ENCODE measurements at regions not wholly inside any gene's neighbourhood (a gene's known extent, or its start where the extent isn't known, plus 50 kb on each side); places are given as distances from the start of the nearest gene placed in this dataset.
A peak's percentile ranks its signal among the peaks of the same experiment; 100 is the strongest.

DNA sequence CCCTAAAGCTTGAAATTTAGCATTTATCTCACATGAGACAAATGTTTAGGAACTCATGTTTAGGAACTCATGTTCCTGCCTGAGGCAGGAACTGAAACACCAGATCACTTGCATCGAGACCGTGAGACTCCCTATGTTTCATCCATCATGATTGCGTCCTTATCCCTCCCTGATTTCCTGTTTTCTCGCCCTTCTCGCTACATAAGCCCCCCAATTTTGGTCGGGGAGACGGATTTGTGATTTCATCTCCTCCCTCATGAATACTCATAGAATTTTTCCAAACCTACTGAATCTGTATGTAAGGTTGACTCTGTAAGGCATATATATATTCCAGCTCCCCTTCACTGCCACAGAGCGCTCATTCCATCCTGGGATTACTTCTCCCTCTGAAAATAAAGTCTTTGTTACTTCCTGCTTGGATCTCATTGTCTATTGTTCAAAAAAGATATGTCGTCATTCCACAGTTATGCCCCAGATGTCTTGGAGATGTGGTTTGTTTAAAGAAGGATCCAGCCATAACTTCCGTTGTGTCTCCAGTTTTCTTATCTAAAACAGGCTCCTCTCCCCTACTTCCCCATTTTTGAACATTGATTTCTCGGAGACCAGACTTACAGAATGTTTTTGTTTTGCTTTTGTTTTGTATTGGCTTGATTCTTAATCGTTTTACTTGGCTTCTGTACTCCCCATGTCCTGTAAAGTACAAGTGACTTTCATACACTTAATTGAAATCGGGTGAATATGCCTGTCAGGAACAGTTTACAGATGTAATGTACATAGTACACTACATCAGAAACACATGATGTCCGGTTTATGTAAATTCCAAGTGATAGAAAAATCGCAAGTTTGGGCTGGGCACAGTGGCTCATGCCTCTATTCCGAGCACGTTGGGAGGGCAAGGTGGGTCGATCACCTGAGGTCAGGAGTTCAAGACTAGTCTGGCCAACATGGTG is 118.7 kb downstream of the HFE start:
- Histone ChIP-seq H2AFZ (ENCODE audit: insufficient read depth, low read length, poor library complexity) (no peak overlapping the region), H2BK5ac (ENCODE audit: low read depth, low read length, poor library complexity) (peak overlapping the region; percentile 89), H4K8ac (ENCODE audit: low read depth, low read length) (peak overlapping the region; percentile 76), H3K23ac (ENCODE audit: low read length) (no peak overlapping the region), H3K14ac (ENCODE audit: low read length) (peak overlapping the region; percentile 88), H3K4me1 (ENCODE audit: control insufficient read depth in 1 of 2, insufficient read depth in 2 of 2, low read length in 2 of 2) (peaks cover 3 to 4% of the 10 kb centered on the region in 2 experiments), H3K79me1 (ENCODE audit: low read length) (peaks cover 18% of the 10 kb centered on the region), H3K79me2 (ENCODE audit: control insufficient read depth, insufficient read depth, low read length, poor library complexity) (peaks cover 3% of the 10 kb centered on the region), H3K4ac (ENCODE audit: low read depth, low read length) (peak overlapping the region; percentile 57), H2AK5ac (ENCODE audit: low read length) (peak overlapping the region; percentile 68), H3K9ac (ENCODE audit: low read length) (peak overlapping the region; percentile 90), H3K9me3 (ENCODE audit: insufficient read depth, low read depth, low read length) (no peaks in the 10 kb centered on the region), H3K27ac (ENCODE audit: low read depth, low read length) (peak overlapping the region; percentile 99), H4K91ac (ENCODE audit: low read depth, low read length) (peak overlapping the region; percentile 93), H4K12ac (ENCODE audit: low read depth, low read length) (no peak overlapping the region), H2BK12ac (ENCODE audit: low read length) (peak overlapping the region; percentile 82), H2BK120ac (ENCODE audit: insufficient read depth, low read length, poor library complexity) (peak overlapping the region; percentile 86), H3K18ac (ENCODE audit: low read length) (peak overlapping the region; percentile 91), H3K36me3 (ENCODE audit: control insufficient read depth in 1 of 2, insufficient read depth in 2 of 2, low read length in 2 of 2) (no peaks in the 10 kb centered on the region), H3K27me3 (ENCODE audit: insufficient read depth, low read length) (no peaks in the 10 kb centered on the region), H3K4me2 (ENCODE audit: low read length) (peak overlapping the region; percentile 80), H3K4me3 (ENCODE audit: low read depth, low read length) (peak overlapping the region; percentile 68)
- no CpG with 5 or more reads among the region's 18 CpGs for WGBS (ENCODE audit: extremely low coverage, insufficient coverage, insufficient read length)
- DNase-seq: peak in 1 of 2 donors; percentile 47

GRCh38 chr6:26206868-26207801 is 119.9 kb downstream of the HFE start:
- Histone ChIP-seq H3K27ac (ENCODE audit: low read depth, low read length) (no peak overlapping the region), H3K9me3 (ENCODE audit: insufficient read depth, low read depth, low read length) (no peaks in the 10 kb centered on the region), H3K23ac (ENCODE audit: low read length) (no peak overlapping the region), H3K9ac (ENCODE audit: low read length) (no peak overlapping the region), H3K4me2 (ENCODE audit: low read length) (no peak overlapping the region), H2BK12ac (ENCODE audit: low read length) (no peak overlapping the region), H3K79me2 (ENCODE audit: control insufficient read depth, insufficient read depth, low read length, poor library complexity) (peaks cover 3% of the 10 kb centered on the region), H4K91ac (ENCODE audit: low read depth, low read length) (no peak overlapping the region), H4K12ac (ENCODE audit: low read depth, low read length) (no peak overlapping the region), H3K4ac (ENCODE audit: low read depth, low read length) (no peak overlapping the region), H4K8ac (ENCODE audit: low read depth, low read length) (no peak overlapping the region), H3K36me3 (ENCODE audit: control insufficient read depth in 1 of 2, insufficient read depth in 2 of 2, low read length in 2 of 2) (no peaks in the 10 kb centered on the region), H2BK120ac (ENCODE audit: insufficient read depth, low read length, poor library complexity) (no peak overlapping the region), H3K27me3 (ENCODE audit: insufficient read depth, low read length) (no peaks in the 10 kb centered on the region), H3K14ac (ENCODE audit: low read length) (no peak overlapping the region), H3K18ac (ENCODE audit: low read length) (no peak overlapping the region), H2AK5ac (ENCODE audit: low read length) (no peak overlapping the region), H2AFZ (ENCODE audit: insufficient read depth, low read length, poor library complexity) (no peak overlapping the region), H3K79me1 (ENCODE audit: low read length) (peaks cover 18% of the 10 kb centered on the region), H3K4me3 (ENCODE audit: low read depth, low read length) (no peak overlapping the region), H3K4me1 (ENCODE audit: control insufficient read depth in 1 of 2, insufficient read depth in 2 of 2, low read length in 2 of 2) (peaks cover 3 to 4% of the 10 kb centered on the region in 2 experiments), H2BK5ac (ENCODE audit: low read depth, low read length, poor library complexity) (no peak overlapping the region)
- WGBS (ENCODE audit: extremely low coverage, insufficient coverage, insufficient read length): no CpG with 5 or more reads among the region's 8 CpGs
- DNase-seq: no peak

DNA sequence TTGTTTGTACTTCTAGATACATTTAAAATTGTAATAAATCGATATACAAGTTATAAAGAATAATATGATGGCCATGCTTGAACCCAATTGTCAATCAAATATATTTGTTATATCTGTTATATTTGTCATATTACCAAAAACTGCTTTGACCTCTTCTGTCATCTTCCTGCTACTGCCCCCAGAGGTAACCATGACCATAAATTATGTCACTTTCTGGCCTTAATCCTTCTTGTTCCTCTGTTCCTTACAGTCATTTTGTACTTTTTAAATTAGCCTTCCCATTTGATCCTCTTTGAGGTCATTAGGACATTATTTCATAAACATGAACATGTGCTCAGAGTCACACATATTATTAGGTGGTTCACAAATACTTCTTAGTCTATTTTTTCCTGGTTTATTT is 124.7 kb downstream of the HFE start:
- no peak for DNase-seq

DNA sequence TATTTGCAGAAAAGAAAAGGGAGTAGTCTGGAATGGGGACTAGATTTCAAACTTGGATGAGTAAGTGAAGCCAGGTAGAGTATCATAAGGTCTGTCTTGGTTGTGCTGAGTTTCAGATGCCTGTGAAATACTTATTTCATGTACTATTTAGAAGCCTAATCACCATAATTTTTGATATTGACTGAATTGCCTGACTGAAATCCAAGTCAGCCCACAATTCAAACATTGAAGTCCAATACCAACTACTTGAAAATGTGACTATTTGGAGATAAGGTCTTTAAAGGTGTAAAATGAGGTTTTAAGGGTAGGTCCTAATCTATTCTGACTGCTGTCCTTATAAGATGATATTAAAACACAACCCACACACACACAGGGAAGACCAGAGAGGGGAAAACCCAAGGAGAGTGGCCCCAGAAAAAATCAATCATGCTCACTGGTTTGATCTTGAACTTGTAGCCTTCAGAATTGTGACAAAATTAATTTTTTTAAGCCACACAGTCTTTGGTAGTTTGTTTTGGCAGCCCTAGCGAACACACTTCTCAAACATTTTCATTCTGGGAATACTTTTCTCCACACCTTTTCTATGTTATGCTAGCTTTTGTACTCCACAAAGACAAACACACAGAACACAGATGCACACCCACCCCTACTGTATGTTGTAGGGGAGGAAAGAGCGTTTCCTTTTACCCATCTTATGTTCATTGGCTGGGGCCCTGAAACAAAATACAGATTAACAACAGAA is 126.3 kb downstream of the HFE start:
- Histone ChIP-seq H4K91ac (ENCODE audit: low read depth, low read length) (no peak overlapping the region), H2BK120ac (ENCODE audit: insufficient read depth, low read length, poor library complexity) (no peak overlapping the region), H3K14ac (ENCODE audit: low read length) (no peak overlapping the region), H3K4ac (ENCODE audit: low read depth, low read length) (no peak overlapping the region), H4K12ac (ENCODE audit: low read depth, low read length) (no peak overlapping the region), H2BK12ac (ENCODE audit: low read length) (no peak overlapping the region), H3K27me3 (ENCODE audit: insufficient read depth, low read length) (no peaks in the 10 kb centered on the region), H3K4me2 (ENCODE audit: low read length) (no peak overlapping the region), H3K4me3 (ENCODE audit: low read depth, low read length) (no peak overlapping the region), H3K23ac (ENCODE audit: low read length) (no peak overlapping the region), H2AK5ac (ENCODE audit: low read length) (no peak overlapping the region), H3K4me1 (ENCODE audit: control insufficient read depth in 1 of 2, insufficient read depth in 2 of 2, low read length in 2 of 2) (peaks cover 0 to 5% of the 10 kb centered on the region in 2 experiments), H3K79me1 (ENCODE audit: low read length) (peaks cover 12% of the 10 kb centered on the region), H3K9ac (ENCODE audit: low read length) (no peak overlapping the region), H3K18ac (ENCODE audit: low read length) (no peak overlapping the region), H4K8ac (ENCODE audit: low read depth, low read length) (no peak overlapping the region), H2BK5ac (ENCODE audit: low read depth, low read length, poor library complexity) (no peak overlapping the region), H3K36me3 (ENCODE audit: control insufficient read depth in 1 of 2, insufficient read depth in 2 of 2, low read length in 2 of 2) (no peaks in the 10 kb centered on the region), H2AFZ (ENCODE audit: insufficient read depth, low read length, poor library complexity) (no peak overlapping the region), H3K79me2 (ENCODE audit: control insufficient read depth, insufficient read depth, low read length, poor library complexity) (no peaks in the 10 kb centered on the region), H3K9me3 (ENCODE audit: insufficient read depth, low read depth, low read length) (no peaks in the 10 kb centered on the region), H3K27ac (ENCODE audit: low read depth, low read length) (no peak overlapping the region)
- WGBS (ENCODE audit: extremely low coverage, insufficient coverage, insufficient read length): no CpG with 5 or more reads among the region's 2 CpGs
- DNase-seq: no peak

More for the DNA sequence above, 124.7 kb downstream of the HFE start:
- H3K9me3 ChIP-seq (ENCODE audit: insufficient read depth, low read depth, low read length): no peaks in the 10 kb centered on the region
- no CpG with 5 or more reads among the region's 1 CpG for WGBS (ENCODE audit: extremely low coverage, insufficient coverage, insufficient read length)
- no peak overlapping the region for H4K12ac ChIP-seq (ENCODE audit: low read depth, low read length)
- H3K18ac ChIP-seq (ENCODE audit: low read length): no peak overlapping the region
- H3K79me1 ChIP-seq (ENCODE audit: low read length): peaks cover 4% of the 10 kb centered on the region
- H2BK12ac ChIP-seq (ENCODE audit: low read length): no peak overlapping the region
- no peaks in the 10 kb centered on the region for H3K36me3 ChIP-seq (ENCODE audit: control insufficient read depth in 1 of 2, insufficient read depth in 2 of 2, low read length in 2 of 2)
- H4K91ac ChIP-seq (ENCODE audit: low read depth, low read length): no peak overlapping the region
- no peak overlapping the region for H3K4ac ChIP-seq (ENCODE audit: low read depth, low read length)
- no peak overlapping the region for H4K8ac ChIP-seq (ENCODE audit: low read depth, low read length)
- no peak overlapping the region for H3K14ac ChIP-seq (ENCODE audit: low read length)
- no peak overlapping the region for H2AK5ac ChIP-seq (ENCODE audit: low read length)
- no peak overlapping the region for H3K9ac ChIP-seq (ENCODE audit: low read length)
- H2AFZ ChIP-seq (ENCODE audit: insufficient read depth, low read length, poor library complexity): no peak overlapping the region
- no peak overlapping the region for H3K4me3 ChIP-seq (ENCODE audit: low read depth, low read length)
- H3K4me2 ChIP-seq (ENCODE audit: low read length): no peak overlapping the region
- H3K27me3 ChIP-seq (ENCODE audit: insufficient read depth, low read length): no peaks in the 10 kb centered on the region
- no peak overlapping the region for H2BK5ac ChIP-seq (ENCODE audit: low read depth, low read length, poor library complexity)
- no peaks in the 10 kb centered on the region for H3K79me2 ChIP-seq (ENCODE audit: control insufficient read depth, insufficient read depth, low read length, poor library complexity)
- H2BK120ac ChIP-seq (ENCODE audit: insufficient read depth, low read length, poor library complexity): no peak overlapping the region
- no peak overlapping the region for H3K27ac ChIP-seq (ENCODE audit: low read depth, low read length)
- peaks cover 3 to 5% of the 10 kb centered on the region in 2 experiments for H3K4me1 ChIP-seq (ENCODE audit: control insufficient read depth in 1 of 2, insufficient read depth in 2 of 2, low read length in 2 of 2)
- H3K23ac ChIP-seq (ENCODE audit: low read length): no peak overlapping the region
